Osteoblast (primary cell): ENCODE measurements at regions not wholly inside any gene's neighbourhood (a gene's known extent, or its start where the extent isn't known, plus 50 kb on each side); places are given as distances from the start of the nearest gene placed in this dataset.

Experiments used
- DNase-seq: peaks from one replicate; pipeline ENCODE4 v3.0.0; 2011; ENCODE audit warnings: low spot score, mixed read lengths; ENCODE audit not compliant: insufficient read length; ENCODE audit errors: missing footprints
- H2AFZ ChIP-seq: 2 replicates; pipeline ENCODE4 v1.6.0; 2011; ENCODE audit warnings: mild to moderate bottlenecking, low read length
- H3K27ac ChIP-seq: 2 replicates; pipeline ENCODE4 v1.5.1; 2011; ENCODE audit warnings: mild to moderate bottlenecking, low read depth, low read length, moderate library complexity
- H3K27me3 ChIP-seq: 2 replicates; pipeline ENCODE4 v1.6.0; 2012; ENCODE audit warnings: mild to moderate bottlenecking, control low read depth, inconsistent platforms, low read length, moderate library complexity; ENCODE audit not compliant: insufficient read depth
- H3K36me3 ChIP-seq: 2 replicates; pipeline ENCODE4 v1.5.1; 2011; ENCODE audit warnings: mild to moderate bottlenecking, low read length, control low read depth, moderate library complexity; ENCODE audit not compliant: insufficient read depth
- H3K4me1 ChIP-seq: 2 replicates; pipeline ENCODE4 v1.5.1; 2011; ENCODE audit warnings: mild to moderate bottlenecking, low read length, control low read depth, moderate library complexity; ENCODE audit not compliant: insufficient read depth
- H3K4me2 ChIP-seq: 2 replicates; pipeline ENCODE4 v1.6.0; 2011; ENCODE audit warnings: mild to moderate bottlenecking, low read length; ENCODE audit not compliant: insufficient read depth
- H3K4me3 ChIP-seq: fragments of 200-600 bp; sonication (generic); 3 replicates; pipeline ENCODE4 v1.5.1; 2012; ENCODE audit warnings: mild to moderate bottlenecking, low read length, inconsistent platforms; ENCODE audit not compliant: insufficient read depth
- H3K79me2 ChIP-seq: 2 replicates; pipeline ENCODE4 v1.6.0; 2012; ENCODE audit warnings: mild to moderate bottlenecking, low read length, control low read depth, inconsistent platforms; ENCODE audit not compliant: insufficient read depth
- H3K9me3 ChIP-seq: 2 replicates; pipeline ENCODE4 v1.5.1; 2011; ENCODE audit warnings: low read depth, low read length, control low read depth
- H4K20me1 ChIP-seq: 2 replicates; pipeline ENCODE4 v1.6.0; 2012; ENCODE audit warnings: mild to moderate bottlenecking, low read length, control low read depth; ENCODE audit not compliant: insufficient read depth
- CTCF ChIP-seq: IDR thresholded peaks from 2 replicates; pipeline ENCODE4 v1.5.1; 2011; ENCODE audit warnings: mild to moderate bottlenecking, low read depth, low read length, moderate library complexity; ENCODE audit errors: extremely low read depth

GRCh38 chr5:3393920-3394597 is 201.6 kb upstream of the IRX1 start:
- Histone ChIP-seq H3K79me2 (no peaks in the 10 kb centered on the region), H3K27ac (no peak overlapping the region), H3K27me3 (no peaks in the 10 kb centered on the region), H3K4me1 (no peaks in the 10 kb centered on the region), H3K4me2 (no peak overlapping the region), H3K36me3 (no peaks in the 10 kb centered on the region), H3K4me3 (no peak overlapping the region), H3K9me3 (no peaks in the 10 kb centered on the region), H2AFZ (no peak overlapping the region), H4K20me1 (no peaks in the 10 kb centered on the region)
- no peak for TF ChIP-seq CTCF
- DNase-seq: peak; percentile 78

GRCh38 chr5:3393122-3393919 is 202.3 kb upstream of the IRX1 start:
- no peaks in the 10 kb centered on the region for H3K79me2 ChIP-seq
- no peaks in the 10 kb centered on the region for H3K27me3 ChIP-seq
- DNase-seq: peak; percentile 50
- H3K4me1 ChIP-seq: no peaks in the 10 kb centered on the region
- no peak overlapping the region for H3K4me3 ChIP-seq
- H3K9me3 ChIP-seq: no peaks in the 10 kb centered on the region
- no peak overlapping the region for H2AFZ ChIP-seq
- H3K36me3 ChIP-seq: no peaks in the 10 kb centered on the region
- H3K4me2 ChIP-seq: no peak overlapping the region
- H4K20me1 ChIP-seq: no peaks in the 10 kb centered on the region
- no peak for TF ChIP-seq CTCF
- no peak overlapping the region for H3K27ac ChIP-seq

GRCh38 chr5:3392306-3392939 is 203.2 kb upstream of the IRX1 start:
- DNase-seq: no peak
- no peak overlapping the region for H3K4me2 ChIP-seq
- H3K9me3 ChIP-seq: no peaks in the 10 kb centered on the region
- H3K79me2 ChIP-seq: no peaks in the 10 kb centered on the region
- H3K4me1 ChIP-seq: no peaks in the 10 kb centered on the region
- H3K27ac ChIP-seq: no peak overlapping the region
- no peaks in the 10 kb centered on the region for H3K27me3 ChIP-seq
- TF ChIP-seq CTCF: no peak
- no peak overlapping the region for H2AFZ ChIP-seq
- H3K36me3 ChIP-seq: no peaks in the 10 kb centered on the region
- H4K20me1 ChIP-seq: no peaks in the 10 kb centered on the region
- H3K4me3 ChIP-seq: no peak overlapping the region

- Histone ChIP-seq H2AFZ (no peak overlapping the region), H3K27me3 (no peaks in the 10 kb centered on the region), H3K4me3 (no peak overlapping the region), H3K79me2 (no peaks in the 10 kb centered on the region), H3K27ac (no peak overlapping the region), H3K4me2 (no peak overlapping the region), H3K9me3 (peaks cover 2% of the 10 kb centered on the region), H3K36me3 (no peaks in the 10 kb centered on the region), H4K20me1 (no peaks in the 10 kb centered on the region), H3K4me1 (no peaks in the 10 kb centered on the region)
- no peak for DNase-seq
- TF ChIP-seq CTCF: no peak
Observed at GRCh38 chr5:3391210-3391609, 204.4 kb upstream of the IRX1 start.
